UCSD-AML1 (cell line): ENCODE measurements at regions not wholly inside any gene's neighbourhood (a gene's known extent, or its start where the extent isn't known, plus 50 kb on each side); places are given as distances from the start of the nearest gene placed in this dataset.

Experiments used
- DNase-seq: peaks from one replicate; lab custom pipeline; 2025; ENCODE audit not compliant: unreplicated experiment; lab: John Stamatoyannopoulos, UW

- no peak for DNase-seq
These were observed 420.8 kb upstream of the IRX4 start for GRCh38 chr5:2303431-2304100.

- no peak for DNase-seq
These were observed 419.4 kb upstream of the IRX4 start for GRCh38 chr5:2302169-2302568.

GRCh38 chr5:2300861-2301574 lies 418.3 kb upstream of the IRX4 start:
- DNase-seq: no peak

- DNase-seq: no peak
These were observed 417.7 kb upstream of the IRX4 start for GRCh38 chr5:2300421-2300820.

GRCh38 chr5:2299388-2300220 lies 416.9 kb upstream of the IRX4 start:
- no peak for DNase-seq

- DNase-seq: no peak
These were observed 416.1 kb upstream of the IRX4 start for GRCh38 chr5:2298781-2299180.

GRCh38 chr5:2297991-2298390 lies 415.3 kb upstream of the IRX4 start:
- DNase-seq: no peak

- DNase-seq: no peak
These were observed 412.8 kb upstream of the IRX4 start for GRCh38 chr5:2295476-2295875.

- DNase-seq: no peak
These were observed 411.2 kb upstream of the IRX4 start for GRCh38 chr5:2293906-2294305.

GRCh38 chr5:2291146-2291840 lies 408.6 kb upstream of the IRX4 start:
- DNase-seq: no peak

- DNase-seq: no peak
These were observed 406.7 kb upstream of the IRX4 start for GRCh38 chr5:2289380-2289779.

- no peak for DNase-seq
These were observed 406.2 kb upstream of the IRX4 start for GRCh38 chr5:2288968-2289367.

GRCh38 chr5:2288466-2288865 lies 405.7 kb upstream of the IRX4 start:
- no peak for DNase-seq

GRCh38 chr5:2286250-2286649 lies 403.5 kb upstream of the IRX4 start:
- DNase-seq: no peak

GRCh38 chr5:2284678-2285077 lies 402.0 kb upstream of the IRX4 start:
- no peak for DNase-seq

- DNase-seq: no peak
These were observed 400.8 kb upstream of the IRX4 start for GRCh38 chr5:2283481-2284045.

- no peak for DNase-seq
These were observed 400.2 kb upstream of the IRX4 start for GRCh38 chr5:2282893-2283292.

- DNase-seq: no peak
These were observed 399.4 kb upstream of the IRX4 start for GRCh38 chr5:2282034-2282690.

- DNase-seq: no peak
These were observed 398.7 kb upstream of the IRX4 start for GRCh38 chr5:2281446-2281845.

GRCh38 chr5:2280318-2280717 lies 397.6 kb upstream of the IRX4 start:
- no peak for DNase-seq
